ENCODE measurements at regions not wholly inside any gene's neighbourhood (a gene's known extent, or its start where the extent isn't known, plus 50 kb on each side); places are given as distances from the start of the nearest gene placed in this dataset.

DNA sequence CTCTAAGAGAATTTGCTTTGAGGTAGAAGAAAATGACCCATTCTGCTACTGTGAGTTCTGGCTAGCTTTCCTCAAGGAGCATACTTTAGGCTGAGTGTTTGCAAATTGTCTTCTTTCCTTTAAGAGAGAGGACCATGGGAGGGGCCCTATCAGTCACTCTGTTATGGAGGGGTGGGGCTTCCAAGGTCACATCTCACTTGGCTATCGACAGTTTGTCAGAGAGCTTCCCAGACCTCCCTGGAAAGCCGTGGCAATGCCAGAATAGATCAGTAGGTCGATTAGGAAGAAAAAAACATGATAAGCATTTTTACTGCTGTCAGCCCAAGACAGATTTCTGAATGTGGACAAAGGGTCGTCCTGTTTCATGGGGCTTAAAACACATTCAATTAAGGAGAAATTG is 93.3 kb downstream of the OXGR1 start:
- peak; percentile 82 for TF ChIP-seq GATA2 (IDR thresholded peaks at IDR 0.05; ENCODE audit: low read depth, low read length)
- TF ChIP-seq GATA3 (IDR thresholded peaks at IDR 0.05; ENCODE audit: low read depth, low read length) = peak; percentile 38; the same call in 1 of the 2 replicates

Measured in SH-SY5Y (cell line).